ENCODE measurements at regions not wholly inside any gene's neighbourhood (a gene's known extent, or its start where the extent isn't known, plus 50 kb on each side); places are given as distances from the start of the nearest gene placed in this dataset.

- ChIA-PET POLR2A (no interaction called here), CTCF (no interaction called here)
- no TSS peak for BruUV-seq (replicated peaks)
- in situ Hi-C loops (cut with HindIII; ENCODE audit: low pct_unique_long_range_greater_than_20kb, low sequenced_read_pairs) = no loop called here
- no peak for DNase-seq (ENCODE audit: low read depth, low spot score)
- H3K27me3 ChIP-seq (ENCODE audit: control insufficient read depth, insufficient read depth, low read length) = no peaks in the 10 kb centered on the region
- H3K27ac ChIP-seq (ENCODE audit: low read length) = no peak overlapping the region
- peaks cover 5% of the 10 kb centered on the region; the same call in 1 of the 2 replicates for H3K4me1 ChIP-seq (ENCODE audit: control insufficient read depth, insufficient read depth, low read length)
- intact Hi-C loops (cut with micrococcal nuclease; ENCODE audit: unreplicated experiment) = no loop called here
- TF ChIP-seq, protein P1, sequence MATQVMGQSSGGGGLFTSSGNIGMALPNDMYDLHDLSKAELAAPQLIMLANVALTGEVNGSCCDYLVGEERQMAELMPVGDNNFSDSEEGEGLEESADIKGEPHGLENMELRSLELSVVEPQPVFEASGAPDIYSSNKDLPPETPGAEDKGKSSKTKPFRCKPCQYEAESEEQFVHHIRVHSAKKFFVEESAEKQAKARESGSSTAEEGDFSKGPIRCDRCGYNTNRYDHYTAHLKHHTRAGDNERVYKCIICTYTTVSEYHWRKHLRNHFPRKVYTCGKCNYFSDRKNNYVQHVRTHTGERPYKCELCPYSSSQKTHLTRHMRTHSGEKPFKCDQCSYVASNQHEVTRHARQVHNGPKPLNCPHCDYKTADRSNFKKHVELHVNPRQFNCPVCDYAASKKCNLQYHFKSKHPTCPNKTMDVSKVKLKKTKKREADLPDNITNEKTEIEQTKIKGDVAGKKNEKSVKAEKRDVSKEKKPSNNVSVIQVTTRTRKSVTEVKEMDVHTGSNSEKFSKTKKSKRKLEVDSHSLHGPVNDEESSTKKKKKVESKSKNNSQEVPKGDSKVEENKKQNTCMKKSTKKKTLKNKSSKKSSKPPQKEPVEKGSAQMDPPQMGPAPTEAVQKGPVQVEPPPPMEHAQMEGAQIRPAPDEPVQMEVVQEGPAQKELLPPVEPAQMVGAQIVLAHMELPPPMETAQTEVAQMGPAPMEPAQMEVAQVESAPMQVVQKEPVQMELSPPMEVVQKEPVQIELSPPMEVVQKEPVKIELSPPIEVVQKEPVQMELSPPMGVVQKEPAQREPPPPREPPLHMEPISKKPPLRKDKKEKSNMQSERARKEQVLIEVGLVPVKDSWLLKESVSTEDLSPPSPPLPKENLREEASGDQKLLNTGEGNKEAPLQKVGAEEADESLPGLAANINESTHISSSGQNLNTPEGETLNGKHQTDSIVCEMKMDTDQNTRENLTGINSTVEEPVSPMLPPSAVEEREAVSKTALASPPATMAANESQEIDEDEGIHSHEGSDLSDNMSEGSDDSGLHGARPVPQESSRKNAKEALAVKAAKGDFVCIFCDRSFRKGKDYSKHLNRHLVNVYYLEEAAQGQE (IDR thresholded peaks at IDR 0.05; ENCODE audit: insufficient read depth in 1 of 2, low read depth in 2 of 2, low read length in 1 of 2) = no peak
- TF ChIP-seq TCF7L2 (IDR thresholded peaks at IDR 0.05; ENCODE audit: low read depth, low read length) (no peak), SIN3A (IDR thresholded peaks at IDR 0.05; ENCODE audit: borderline replicate concordance, insufficient read depth, low read depth, low read length) (no peak), POLR2AphosphoS5 (IDR thresholded peaks at IDR 0.05; ENCODE audit: low read depth, low read length) (no peak)
- TF ChIP-seq, protein P2, sequence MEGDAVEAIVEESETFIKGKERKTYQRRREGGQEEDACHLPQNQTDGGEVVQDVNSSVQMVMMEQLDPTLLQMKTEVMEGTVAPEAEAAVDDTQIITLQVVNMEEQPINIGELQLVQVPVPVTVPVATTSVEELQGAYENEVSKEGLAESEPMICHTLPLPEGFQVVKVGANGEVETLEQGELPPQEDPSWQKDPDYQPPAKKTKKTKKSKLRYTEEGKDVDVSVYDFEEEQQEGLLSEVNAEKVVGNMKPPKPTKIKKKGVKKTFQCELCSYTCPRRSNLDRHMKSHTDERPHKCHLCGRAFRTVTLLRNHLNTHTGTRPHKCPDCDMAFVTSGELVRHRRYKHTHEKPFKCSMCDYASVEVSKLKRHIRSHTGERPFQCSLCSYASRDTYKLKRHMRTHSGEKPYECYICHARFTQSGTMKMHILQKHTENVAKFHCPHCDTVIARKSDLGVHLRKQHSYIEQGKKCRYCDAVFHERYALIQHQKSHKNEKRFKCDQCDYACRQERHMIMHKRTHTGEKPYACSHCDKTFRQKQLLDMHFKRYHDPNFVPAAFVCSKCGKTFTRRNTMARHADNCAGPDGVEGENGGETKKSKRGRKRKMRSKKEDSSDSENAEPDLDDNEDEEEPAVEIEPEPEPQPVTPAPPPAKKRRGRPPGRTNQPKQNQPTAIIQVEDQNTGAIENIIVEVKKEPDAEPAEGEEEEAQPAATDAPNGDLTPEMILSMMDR (IDR thresholded peaks at IDR 0.05) = no peak
- no peaks in the 10 kb centered on the region for H3K36me3 ChIP-seq (ENCODE audit: control insufficient read depth, insufficient read depth, low read length)
- no peak for ATAC-seq
- H3K4me3 ChIP-seq (ENCODE audit: low read depth in 2 of 2, low read length in 2 of 2) = no peak overlapping the region
- H3K9me3 ChIP-seq (ENCODE audit: control insufficient read depth, insufficient read depth, low read depth, low read length) = no peaks in the 10 kb centered on the region
Measured at GRCh38 chr19:7410946-7411345, 62.2 kb downstream of the ARHGEF18 start.

GRCh38 chr19:7413629-7414028, 64.9 kb downstream of the ARHGEF18 start:
- DNase-seq (ENCODE audit: low read depth, low spot score) (no peak), ATAC-seq (no peak)
- BruUV-seq (replicated peaks) = no TSS peak
- in situ Hi-C loops (cut with HindIII; ENCODE audit: low pct_unique_long_range_greater_than_20kb, low sequenced_read_pairs) = no loop called here
- Histone ChIP-seq H3K4me1 (ENCODE audit: control insufficient read depth, insufficient read depth, low read length) (peaks cover 5% of the 10 kb centered on the region; the same call in 1 of the 2 replicates), H3K27me3 (ENCODE audit: control insufficient read depth, insufficient read depth, low read length) (no peaks in the 10 kb centered on the region), H3K9me3 (ENCODE audit: control insufficient read depth, insufficient read depth, low read depth, low read length) (no peaks in the 10 kb centered on the region), H3K36me3 (ENCODE audit: control insufficient read depth, insufficient read depth, low read length) (no peaks in the 10 kb centered on the region), H3K4me3 (ENCODE audit: low read depth in 2 of 2, low read length in 2 of 2) (no peak overlapping the region), H3K27ac (ENCODE audit: low read length) (no peak overlapping the region)
- ChIA-PET POLR2A (no interaction called here), CTCF (no interaction called here)
- no peak for TF ChIP-seq SIN3A (IDR thresholded peaks at IDR 0.05; ENCODE audit: borderline replicate concordance, insufficient read depth, low read depth, low read length)
- TF ChIP-seq, protein P2 (IDR thresholded peaks at IDR 0.05) = no peak
- no peak for TF ChIP-seq POLR2AphosphoS5 (IDR thresholded peaks at IDR 0.05; ENCODE audit: low read depth, low read length)
- no peak for TF ChIP-seq TCF7L2 (IDR thresholded peaks at IDR 0.05; ENCODE audit: low read depth, low read length)
- TF ChIP-seq, protein P1 (IDR thresholded peaks at IDR 0.05; ENCODE audit: insufficient read depth in 1 of 2, low read depth in 2 of 2, low read length in 1 of 2) = no peak
- intact Hi-C loops (cut with micrococcal nuclease; ENCODE audit: unreplicated experiment) = no loop called here
